IMR-90 (cell line): ENCODE measurements at regions not wholly inside any gene's neighbourhood (a gene's known extent, or its start where the extent isn't known, plus 50 kb on each side); places are given as distances from the start of the nearest gene placed in this dataset.

ENCODE experiments used
- CHD1 ChIP-seq: IDR thresholded peaks from 2 replicates; pipeline ENCODE4 v1.6.1; 2012; ENCODE audit warnings: low read depth, low read length, improper control_type of control experiment
- MAFK ChIP-seq: IDR thresholded peaks from 2 replicates; pipeline ENCODE4 v1.6.1; 2012; ENCODE audit warnings: low read depth, low read length, improper control_type of control experiment
- MAZ ChIP-seq: IDR thresholded peaks from 2 replicates; pipeline ENCODE4 v1.6.1; 2012; ENCODE audit warnings: low read depth, mild to moderate bottlenecking, low read length, improper control_type of control experiment, moderate library complexity, borderline replicate concordance
- MXI1 ChIP-seq: IDR thresholded peaks from 2 replicates; pipeline ENCODE4 v1.6.1; 2012; ENCODE audit warnings: low read depth, mild to moderate bottlenecking, low read length, moderate library complexity, borderline replicate concordance
- NFE2L2 ChIP-seq: fragments of 150-350 bp; IDR thresholded peaks from 2 replicates; pipeline ENCODE4 v1.6.1; 2016; ENCODE audit warnings: low read depth, mild to moderate bottlenecking, low read length
- POLR2A ChIP-seq: IDR thresholded peaks from 2 replicates; pipeline ENCODE4 v1.6.1; 2012; ENCODE audit warnings: mild to moderate bottlenecking, low read depth, low read length
- RAD21 ChIP-seq: IDR thresholded peaks from 2 replicates; pipeline ENCODE4 v1.6.1; 2012; ENCODE audit warnings: low read length, improper control_type of control experiment
- RCOR1 ChIP-seq: IDR thresholded peaks from 2 replicates; pipeline ENCODE4 v1.6.1; 2012; ENCODE audit warnings: mild to moderate bottlenecking, low read length, improper control_type of control experiment; ENCODE audit not compliant: insufficient replicate concordance
- RFX5 ChIP-seq: IDR thresholded peaks from 2 replicates; pipeline ENCODE4 v1.8.0; 2012; ENCODE audit warnings: low read depth, mild to moderate bottlenecking, low read length, moderate library complexity
- SMC3 ChIP-seq: fragments of 150-350 bp; IDR thresholded peaks from 2 replicates; pipeline ENCODE4 v1.6.1; 2016; ENCODE audit warnings: low read depth, mild to moderate bottlenecking, antibody characterized with exemption, low read length, moderate library complexity
- TF ChIP-seq, protein P1 (sequence below): conservative IDR thresholded peaks from 2 replicates; pipeline ENCODE4 v1.5.1; 2012; ENCODE audit warnings: mild to moderate bottlenecking, low read depth, low read length, improper control_type of control experiment
- TF ChIP-seq, protein P2 (sequence below): fragments of 150-350 bp; IDR thresholded peaks from 2 replicates; pipeline ENCODE4 v1.6.1; 2017; ENCODE audit warnings: mild to moderate bottlenecking, antibody characterized with exemption, low read length, low read depth
- TF ChIP-seq, protein P3 (sequence below): fragments of 150-350 bp; IDR thresholded peaks from 2 replicates; pipeline ENCODE4 v1.6.1; 2016; ENCODE audit warnings: low read depth, mild to moderate bottlenecking, low read length, moderate library complexity, borderline replicate concordance

- TF ChIP-seq, protein P1, sequence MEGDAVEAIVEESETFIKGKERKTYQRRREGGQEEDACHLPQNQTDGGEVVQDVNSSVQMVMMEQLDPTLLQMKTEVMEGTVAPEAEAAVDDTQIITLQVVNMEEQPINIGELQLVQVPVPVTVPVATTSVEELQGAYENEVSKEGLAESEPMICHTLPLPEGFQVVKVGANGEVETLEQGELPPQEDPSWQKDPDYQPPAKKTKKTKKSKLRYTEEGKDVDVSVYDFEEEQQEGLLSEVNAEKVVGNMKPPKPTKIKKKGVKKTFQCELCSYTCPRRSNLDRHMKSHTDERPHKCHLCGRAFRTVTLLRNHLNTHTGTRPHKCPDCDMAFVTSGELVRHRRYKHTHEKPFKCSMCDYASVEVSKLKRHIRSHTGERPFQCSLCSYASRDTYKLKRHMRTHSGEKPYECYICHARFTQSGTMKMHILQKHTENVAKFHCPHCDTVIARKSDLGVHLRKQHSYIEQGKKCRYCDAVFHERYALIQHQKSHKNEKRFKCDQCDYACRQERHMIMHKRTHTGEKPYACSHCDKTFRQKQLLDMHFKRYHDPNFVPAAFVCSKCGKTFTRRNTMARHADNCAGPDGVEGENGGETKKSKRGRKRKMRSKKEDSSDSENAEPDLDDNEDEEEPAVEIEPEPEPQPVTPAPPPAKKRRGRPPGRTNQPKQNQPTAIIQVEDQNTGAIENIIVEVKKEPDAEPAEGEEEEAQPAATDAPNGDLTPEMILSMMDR = no peak
- TF ChIP-seq POLR2A (no peak), RCOR1 (no peak), RAD21 (no peak), MXI1 (no peak), MAFK (no peak), CHD1 (no peak), SMC3 (no peak), RFX5 (no peak), MAZ (no peak), NFE2L2 (no peak)
- TF ChIP-seq, protein P2, sequence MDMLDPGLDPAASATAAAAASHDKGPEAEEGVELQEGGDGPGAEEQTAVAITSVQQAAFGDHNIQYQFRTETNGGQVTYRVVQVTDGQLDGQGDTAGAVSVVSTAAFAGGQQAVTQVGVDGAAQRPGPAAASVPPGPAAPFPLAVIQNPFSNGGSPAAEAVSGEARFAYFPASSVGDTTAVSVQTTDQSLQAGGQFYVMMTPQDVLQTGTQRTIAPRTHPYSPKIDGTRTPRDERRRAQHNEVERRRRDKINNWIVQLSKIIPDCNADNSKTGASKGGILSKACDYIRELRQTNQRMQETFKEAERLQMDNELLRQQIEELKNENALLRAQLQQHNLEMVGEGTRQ = no peak
- TF ChIP-seq, protein P3, sequence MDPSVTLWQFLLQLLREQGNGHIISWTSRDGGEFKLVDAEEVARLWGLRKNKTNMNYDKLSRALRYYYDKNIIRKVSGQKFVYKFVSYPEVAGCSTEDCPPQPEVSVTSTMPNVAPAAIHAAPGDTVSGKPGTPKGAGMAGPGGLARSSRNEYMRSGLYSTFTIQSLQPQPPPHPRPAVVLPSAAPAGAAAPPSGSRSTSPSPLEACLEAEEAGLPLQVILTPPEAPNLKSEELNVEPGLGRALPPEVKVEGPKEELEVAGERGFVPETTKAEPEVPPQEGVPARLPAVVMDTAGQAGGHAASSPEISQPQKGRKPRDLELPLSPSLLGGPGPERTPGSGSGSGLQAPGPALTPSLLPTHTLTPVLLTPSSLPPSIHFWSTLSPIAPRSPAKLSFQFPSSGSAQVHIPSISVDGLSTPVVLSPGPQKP = no peak
Observed at GRCh38 chr2:203585516-203585915, 50.4 kb upstream of the RAPH1 start.
